Mucosa of stomach (tissue), 1 donor: ENCODE measurements at regions not wholly inside any gene's neighbourhood (a gene's known extent, or its start where the extent isn't known, plus 50 kb on each side); places are given as distances from the start of the nearest gene placed in this dataset.

Source experiments
- H3K27me3 ChIP-seq: one replicate; pipeline ENCODE4 v1.7.0; 2013; ENCODE audit warnings: mild to moderate bottlenecking, low read length; ENCODE audit not compliant: control insufficient read depth, insufficient read depth
- H3K36me3 ChIP-seq: one replicate; pipeline ENCODE4 v1.7.0; 2013; ENCODE audit warnings: low read length; ENCODE audit not compliant: control insufficient read depth, insufficient read depth
- H3K4me1 ChIP-seq: one replicate; pipeline ENCODE4 v1.7.0; 2013; ENCODE audit warnings: mild to moderate bottlenecking, low read length; ENCODE audit not compliant: control insufficient read depth, insufficient read depth
- H3K4me3 ChIP-seq: one replicate; pipeline ENCODE4 v1.7.0; 2013; ENCODE audit warnings: low read length
- H3K9ac ChIP-seq: one replicate; pipeline ENCODE4 v1.7.0; 2013; ENCODE audit warnings: mild to moderate bottlenecking, low read length, moderate library complexity
- H3K9me3 ChIP-seq: one replicate; pipeline ENCODE4 v1.7.0; 2013; ENCODE audit warnings: mild to moderate bottlenecking, low read length, moderate library complexity; ENCODE audit not compliant: control insufficient read depth
- donor health status: Pancreatic carcinoma.

DNA sequence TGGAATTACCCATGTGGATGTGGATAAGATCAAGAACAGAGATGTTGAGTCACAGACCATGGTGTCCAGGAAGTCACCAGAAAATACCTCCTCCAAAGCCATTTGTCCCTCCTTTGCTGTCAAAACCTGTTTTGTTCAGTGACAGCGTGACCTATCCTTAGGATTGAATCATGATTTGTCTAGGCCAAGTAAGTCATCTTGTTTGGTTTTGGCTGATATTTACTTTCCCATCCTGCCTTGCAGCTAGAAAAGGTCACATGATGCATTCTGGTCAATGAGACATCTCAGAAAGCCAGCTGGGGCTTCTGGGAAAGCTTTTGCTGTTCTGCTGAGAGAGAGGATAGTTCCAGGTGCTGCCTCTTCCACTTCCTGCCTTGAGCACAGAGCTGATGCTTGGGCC, 225.3 kb upstream of the ZMIZ1 start:
- H3K9me3 ChIP-seq, result no peaks in the 10 kb centered on the region

DNA sequence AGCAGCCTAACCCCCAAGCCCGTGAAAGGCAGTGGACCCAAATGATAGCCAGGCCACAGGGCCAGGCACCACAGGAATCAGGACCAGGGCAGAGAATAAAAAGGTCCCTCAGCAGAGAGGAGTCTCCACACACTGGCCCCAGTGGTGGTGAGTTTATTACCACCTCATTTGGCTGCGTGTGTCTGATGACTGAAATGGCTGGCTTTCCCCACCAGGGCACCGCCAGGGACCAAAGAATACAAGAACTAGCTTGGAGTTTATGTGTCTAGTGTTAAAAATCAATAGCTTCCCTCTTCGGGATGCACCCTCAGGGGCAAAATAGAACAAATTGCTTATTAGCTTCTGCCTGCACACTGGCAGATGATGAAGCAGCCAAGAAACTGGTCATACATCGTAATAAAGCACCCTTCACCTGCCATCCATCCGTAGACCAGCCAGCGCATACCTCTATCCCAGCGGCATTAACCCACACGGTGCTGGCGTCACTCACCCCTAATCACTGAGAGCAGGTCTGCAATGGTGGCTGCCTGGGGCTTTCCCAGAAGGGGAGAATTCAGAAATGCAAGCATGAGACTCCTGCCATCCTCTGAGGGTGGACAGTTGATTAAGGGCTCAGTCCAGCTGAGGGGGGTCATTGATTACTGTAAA, 223.7 kb upstream of the ZMIZ1 start:
- H3K4me1 ChIP-seq, result no peaks in the 10 kb centered on the region
- no peaks in the 10 kb centered on the region for H3K9me3 ChIP-seq
- no peak overlapping the region for H3K4me3 ChIP-seq

More for the DNA sequence above, 225.3 kb upstream of the ZMIZ1 start:
- H3K36me3 ChIP-seq, result no peaks in the 10 kb centered on the region
- no peaks in the 10 kb centered on the region for H3K27me3 ChIP-seq
- H3K9ac ChIP-seq, result no peak overlapping the region
- H3K4me1 ChIP-seq, result no peaks in the 10 kb centered on the region
- no peak overlapping the region for H3K4me3 ChIP-seq

DNA sequence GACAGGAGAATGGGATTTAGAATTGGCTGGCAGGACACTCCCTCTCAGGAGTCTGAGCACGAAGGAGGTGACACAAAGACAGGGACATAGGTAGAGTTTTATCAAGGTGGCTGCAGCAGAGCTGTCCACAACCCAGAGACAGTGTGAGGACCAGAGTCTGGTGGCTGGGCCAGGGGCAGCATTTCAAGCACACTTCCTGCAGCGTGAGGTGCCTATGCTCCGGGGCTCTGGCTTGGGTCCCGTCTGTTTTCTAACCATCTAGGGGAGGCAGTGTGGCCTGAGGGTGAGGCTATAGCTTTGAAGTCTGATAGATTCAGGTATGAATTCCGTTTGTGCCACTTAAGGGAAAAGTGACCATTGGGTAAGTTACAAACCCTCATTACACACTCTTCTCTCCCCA, 222.7 kb upstream of the ZMIZ1 start:
- Histone ChIP-seq H3K9me3 (no peaks in the 10 kb centered on the region), H3K4me1 (no peaks in the 10 kb centered on the region), H3K27me3 (no peaks in the 10 kb centered on the region), H3K9ac (no peak overlapping the region), H3K36me3 (no peaks in the 10 kb centered on the region), H3K4me3 (no peak overlapping the region)

More for the DNA sequence above, 223.7 kb upstream of the ZMIZ1 start:
- Histone ChIP-seq H3K36me3 (no peaks in the 10 kb centered on the region), H3K9ac (no peak overlapping the region), H3K27me3 (no peaks in the 10 kb centered on the region)

DNA sequence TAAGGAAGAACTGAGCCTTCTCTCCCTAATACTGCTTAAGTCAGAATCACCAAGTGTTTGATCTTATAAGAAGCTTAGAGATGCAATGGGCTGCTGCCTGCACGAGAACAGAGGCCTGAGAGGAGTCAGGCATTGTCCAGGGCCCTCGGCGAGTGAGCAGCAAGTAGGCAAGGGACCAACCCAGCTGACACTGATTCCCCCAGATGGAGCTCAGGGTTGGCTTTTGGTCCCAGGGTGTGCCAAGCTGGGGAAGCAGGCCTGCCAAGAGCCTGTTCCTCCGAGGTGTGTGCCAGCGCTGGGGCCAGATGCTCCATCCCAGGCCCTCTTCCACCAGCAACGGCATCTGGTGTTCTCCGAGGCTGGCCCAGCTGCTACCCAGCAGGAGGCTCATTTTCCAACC, 222.0 kb upstream of the ZMIZ1 start:
- no peaks in the 10 kb centered on the region for H3K27me3 ChIP-seq
- H3K36me3 ChIP-seq, result no peaks in the 10 kb centered on the region
- H3K9me3 ChIP-seq, result no peaks in the 10 kb centered on the region
- no peaks in the 10 kb centered on the region for H3K4me1 ChIP-seq
- H3K4me3 ChIP-seq, result no peak overlapping the region
- H3K9ac ChIP-seq, result no peak overlapping the region

DNA sequence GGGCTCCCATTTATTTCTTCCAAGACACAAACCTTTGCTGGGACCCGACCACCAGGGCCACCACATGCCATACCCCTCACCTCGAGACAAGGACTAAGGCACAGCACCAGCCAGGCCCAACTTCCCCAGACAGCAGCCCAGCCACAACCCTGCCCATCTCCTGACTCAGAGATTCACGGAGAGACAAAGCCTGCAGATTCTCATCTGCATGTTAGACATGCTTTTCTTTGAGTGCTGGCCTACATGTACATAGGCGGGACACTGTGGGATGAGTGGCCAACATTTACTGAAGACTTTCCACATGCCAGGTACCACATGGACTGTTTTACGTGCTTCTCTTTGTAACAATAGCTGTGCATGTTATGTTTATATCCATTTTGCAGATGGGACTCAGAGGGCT, 221.3 kb upstream of the ZMIZ1 start:
- Histone ChIP-seq H3K27me3 (no peaks in the 10 kb centered on the region), H3K4me3 (no peak overlapping the region), H3K9me3 (no peaks in the 10 kb centered on the region)

DNA sequence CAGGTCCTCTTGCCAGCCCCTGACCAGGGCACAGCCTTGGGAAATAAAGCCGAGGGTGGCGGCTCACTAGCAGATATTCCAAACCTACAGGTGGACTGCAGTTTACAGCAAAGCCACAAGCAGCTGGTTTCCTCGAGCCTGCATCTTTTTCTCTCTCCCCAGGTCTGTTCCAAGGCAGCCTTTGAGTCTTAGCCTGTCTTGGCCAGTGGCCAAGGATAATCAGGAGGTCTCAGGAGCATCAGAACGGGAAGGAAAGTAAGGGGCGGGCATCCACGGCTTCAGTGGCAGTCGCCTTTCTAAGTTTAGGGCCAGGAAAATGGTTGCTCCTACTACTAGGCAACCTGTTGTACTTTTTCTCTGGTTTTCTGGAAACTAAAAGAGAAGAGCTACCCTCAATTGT, 219.7 kb upstream of the ZMIZ1 start:
- no peaks in the 10 kb centered on the region for H3K9me3 ChIP-seq

More for the DNA sequence above, 221.3 kb upstream of the ZMIZ1 start:
- no peaks in the 10 kb centered on the region for H3K4me1 ChIP-seq
- H3K36me3 ChIP-seq, result no peaks in the 10 kb centered on the region
- no peak overlapping the region for H3K9ac ChIP-seq

DNA sequence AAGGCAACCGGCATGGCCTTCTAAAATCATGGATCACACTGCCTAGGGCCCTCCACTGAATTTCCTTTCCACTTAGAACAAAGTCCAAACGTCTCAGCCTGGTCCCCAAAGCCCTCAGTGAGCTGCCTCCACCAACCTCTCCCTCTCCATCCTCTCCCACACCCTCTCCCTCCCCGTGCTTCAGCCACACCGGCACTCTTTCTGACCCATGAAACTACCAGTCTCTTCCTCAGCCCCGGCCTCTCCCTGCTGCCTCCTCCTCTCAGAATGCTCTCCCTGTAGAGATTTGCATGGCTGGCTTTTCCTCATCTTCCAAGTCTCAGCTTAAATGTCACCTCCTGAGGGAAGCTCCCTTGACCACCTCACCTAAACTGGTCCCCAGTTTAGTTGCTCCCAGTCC, 219.0 kb upstream of the ZMIZ1 start:
- Histone ChIP-seq H3K9me3 (no peaks in the 10 kb centered on the region), H3K4me3 (no peak overlapping the region), H3K9ac (no peak overlapping the region), H3K27me3 (no peaks in the 10 kb centered on the region), H3K4me1 (no peaks in the 10 kb centered on the region), H3K36me3 (no peaks in the 10 kb centered on the region)

More for the DNA sequence above, 219.7 kb upstream of the ZMIZ1 start:
- no peaks in the 10 kb centered on the region for H3K36me3 ChIP-seq
- H3K27me3 ChIP-seq, result no peaks in the 10 kb centered on the region
- H3K4me3 ChIP-seq, result no peak overlapping the region
- no peak overlapping the region for H3K9ac ChIP-seq
- H3K4me1 ChIP-seq, result no peaks in the 10 kb centered on the region

DNA sequence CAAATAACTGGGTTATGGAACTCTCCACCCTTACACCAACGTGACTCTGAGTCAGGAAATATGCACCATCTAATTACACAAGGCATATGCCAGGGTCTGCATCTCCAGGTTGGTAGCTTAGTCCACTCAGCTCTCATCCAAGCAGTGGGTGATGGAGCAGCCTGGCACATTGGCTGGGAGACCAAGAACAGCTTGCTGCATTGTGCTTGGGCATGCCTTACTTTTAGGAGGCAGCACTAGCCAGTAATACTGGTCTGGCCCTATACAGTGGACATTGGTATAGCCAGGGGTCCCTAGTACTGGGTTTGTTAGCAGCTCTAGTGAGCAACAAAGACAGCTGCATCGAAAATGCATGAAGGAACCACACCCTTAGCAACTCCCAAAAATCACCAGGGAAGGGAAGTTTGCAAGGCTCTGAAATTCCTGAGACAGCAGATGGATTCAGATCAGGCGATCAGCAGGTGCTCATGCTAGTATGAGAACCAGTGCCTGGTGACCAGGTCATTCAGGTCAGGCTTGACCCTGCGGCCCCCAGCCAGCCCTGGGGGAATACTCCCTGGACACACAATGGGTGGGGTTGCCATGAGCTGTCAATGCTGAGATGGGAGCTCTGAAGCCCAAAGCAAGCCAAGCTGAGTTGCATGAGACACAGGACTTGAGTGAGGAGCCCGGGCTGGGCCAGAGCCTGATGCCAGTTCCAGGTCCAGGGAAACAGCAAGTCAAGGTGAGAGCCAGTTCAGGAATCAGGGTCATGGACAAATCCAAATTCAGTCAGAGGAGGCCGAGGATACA, 217.9 kb upstream of the ZMIZ1 start:
- Histone ChIP-seq H3K27me3 (no peaks in the 10 kb centered on the region), H3K4me3 (no peak overlapping the region), H3K9me3 (no peaks in the 10 kb centered on the region), H3K4me1 (no peaks in the 10 kb centered on the region), H3K9ac (no peak overlapping the region), H3K36me3 (no peaks in the 10 kb centered on the region)

DNA sequence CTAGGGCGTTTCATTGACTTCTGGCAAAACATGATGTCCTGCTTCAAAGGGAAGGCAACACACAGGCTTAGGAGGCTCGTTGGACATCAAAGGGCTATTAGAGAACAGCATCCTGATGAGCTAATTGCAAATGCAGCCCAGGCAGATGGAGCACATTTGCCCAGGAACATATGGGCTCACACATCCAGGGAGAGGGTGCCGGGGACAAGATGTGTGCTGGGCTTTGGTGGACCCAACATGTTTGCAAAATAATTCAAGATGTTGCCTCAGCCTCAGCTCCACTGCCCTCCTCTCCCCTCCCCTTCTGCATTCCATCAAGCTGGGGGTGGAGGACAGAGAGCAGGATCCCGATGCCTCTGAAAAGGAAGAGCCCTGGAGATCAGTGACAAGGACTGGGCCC, 217.1 kb upstream of the ZMIZ1 start:
- Histone ChIP-seq H3K4me3 (no peak overlapping the region), H3K9ac (no peak overlapping the region), H3K4me1 (no peaks in the 10 kb centered on the region), H3K36me3 (no peaks in the 10 kb centered on the region), H3K9me3 (no peaks in the 10 kb centered on the region), H3K27me3 (no peaks in the 10 kb centered on the region)

DNA sequence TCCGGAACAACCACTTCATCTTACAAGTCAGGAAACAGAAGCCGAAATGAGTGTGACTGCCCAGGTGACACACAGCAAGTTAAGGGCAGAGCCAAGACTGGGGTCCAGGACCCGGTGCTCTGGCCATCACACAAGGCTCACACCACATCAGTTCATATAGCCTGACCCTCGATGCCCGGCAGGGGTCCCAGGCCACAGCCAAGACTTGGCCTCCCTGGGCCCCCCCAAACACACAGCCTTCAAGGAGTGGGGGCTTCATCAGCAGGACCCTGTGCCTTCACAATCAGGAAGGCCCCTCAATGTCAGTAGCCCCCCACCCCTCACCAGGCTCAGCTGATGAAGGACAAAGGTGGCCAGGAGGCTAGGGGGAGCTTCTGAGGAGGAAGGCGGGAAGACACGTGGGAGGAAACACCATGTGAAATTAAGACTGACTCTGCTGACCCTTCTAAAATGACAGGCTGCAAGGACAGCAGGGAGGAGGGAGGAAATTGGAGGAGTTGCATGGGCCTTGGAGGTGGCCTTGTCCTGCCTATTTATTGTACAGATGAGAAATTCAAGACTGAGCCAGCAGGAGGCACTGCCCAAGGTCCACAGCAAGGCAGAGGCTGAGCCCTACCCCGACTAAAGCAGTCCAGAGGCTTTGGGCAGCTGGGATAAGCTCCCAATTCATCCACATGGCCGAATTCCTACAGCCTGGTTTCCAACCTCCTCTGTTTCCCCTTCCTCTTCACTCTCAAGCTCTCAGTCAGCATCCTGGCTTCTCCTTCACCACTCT, 216.1 kb upstream of the ZMIZ1 start:
- Histone ChIP-seq H3K4me1 (no peaks in the 10 kb centered on the region), H3K9me3 (no peaks in the 10 kb centered on the region), H3K4me3 (no peak overlapping the region), H3K36me3 (no peaks in the 10 kb centered on the region), H3K9ac (no peak overlapping the region), H3K27me3 (no peaks in the 10 kb centered on the region)

DNA sequence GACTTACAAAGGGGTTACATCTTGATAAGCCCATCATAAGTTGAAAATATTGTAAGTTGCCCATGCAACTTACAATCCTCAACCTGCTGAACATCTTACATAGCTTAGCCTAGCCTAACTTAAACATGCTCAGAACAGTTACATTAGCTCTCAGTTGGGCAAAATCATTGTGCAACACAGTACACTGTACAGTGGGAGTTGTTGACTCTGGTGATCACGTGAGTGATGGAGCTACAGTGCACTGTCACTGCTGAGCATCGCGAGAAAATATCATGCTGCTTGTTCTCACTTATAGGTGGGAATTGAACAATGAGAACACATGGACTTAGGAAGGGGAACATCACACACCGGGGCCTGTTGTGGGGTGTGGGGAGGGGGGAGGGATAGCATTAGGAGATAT, 214.9 kb upstream of the ZMIZ1 start:
- Histone ChIP-seq H3K4me3 (no peak overlapping the region), H3K36me3 (no peaks in the 10 kb centered on the region), H3K9me3 (no peaks in the 10 kb centered on the region), H3K27me3 (no peaks in the 10 kb centered on the region), H3K9ac (no peak overlapping the region), H3K4me1 (no peaks in the 10 kb centered on the region)

DNA sequence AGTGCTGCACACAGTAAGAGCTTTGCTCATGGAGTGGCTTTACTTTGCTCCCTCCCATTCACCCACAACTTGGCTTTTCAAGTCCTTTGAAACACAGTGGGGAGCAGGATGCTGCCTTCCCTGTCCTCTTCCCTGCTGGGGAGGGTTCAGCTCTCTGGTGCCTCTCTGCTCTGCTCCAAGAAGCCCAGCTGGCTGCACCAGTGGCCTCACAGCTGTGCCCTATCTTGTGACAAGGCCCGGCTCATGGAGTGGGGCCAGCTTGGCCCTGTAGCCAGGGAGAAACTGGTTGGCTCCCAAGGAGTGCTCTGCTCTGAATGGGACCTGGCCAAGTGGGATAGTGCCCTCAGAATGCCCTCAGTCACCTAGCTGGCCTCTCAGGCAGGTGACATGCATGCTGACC, 212.3 kb upstream of the ZMIZ1 start:
- H3K9ac ChIP-seq, result no peak overlapping the region
- H3K4me1 ChIP-seq, result no peaks in the 10 kb centered on the region
- H3K9me3 ChIP-seq, result no peaks in the 10 kb centered on the region
- H3K4me3 ChIP-seq, result no peak overlapping the region
- no peaks in the 10 kb centered on the region for H3K27me3 ChIP-seq
- no peaks in the 10 kb centered on the region for H3K36me3 ChIP-seq
